A673 (cell line): ENCODE measurements at regions not wholly inside any gene's neighbourhood (a gene's known extent, or its start where the extent isn't known, plus 50 kb on each side); places are given as distances from the start of the nearest gene placed in this dataset.

Source experiments
- BruUV-seq: library from RNA; stranded (reverse); fragments of 400-500 nt; replicated peaks from 2 replicates; lab custom pipeline; 2021; lab: Mats Ljungman, UMichigan
- CTCF ChIA-PET: fragments of 300-600 bp; sonication (Branson Sonifier 250); formaldehyde crosslinking; loops from one replicate; lab custom pipeline; 2022; ENCODE audit warnings: antibody characterized with exemption; lab: Charles Lee
- POLR2A ChIA-PET: fragments of 300-600 bp; sonication (Branson Sonifier 250); formaldehyde crosslinking; loops from one replicate; lab custom pipeline; 2022; ENCODE audit warnings: antibody characterized with exemption; ENCODE audit not compliant: low non-redundant PET; lab: Charles Lee
- DNase-seq: peaks from one replicate; pipeline ENCODE4 v3.0.0-alpha.2; 2015; ENCODE audit warnings: low spot score
- H3K27ac ChIP-seq: fragments of 200-600 bp; sonication (generic); 2 replicates; pipeline ENCODE4 v1.5.1; 2016; ENCODE audit warnings: mixed run types, low read depth, mild to moderate bottlenecking, mixed read lengths, antibody characterized with exemption, low read length; ENCODE audit not compliant: poor library complexity, severe bottlenecking
- H3K27me3 ChIP-seq: fragments of 200-600 bp; sonication (generic); replicated peaks from 2 replicates; pipeline ENCODE4 v1.6.1; 2017; ENCODE audit warnings: mixed run types, low read depth, mild to moderate bottlenecking, mixed read lengths, antibody characterized with exemption, low read length; ENCODE audit not compliant: insufficient read depth, poor library complexity
- H3K36me3 ChIP-seq: fragments of 200-600 bp; sonication (generic); 2 replicates; pipeline ENCODE4 v1.6.1; 2016; ENCODE audit warnings: mixed run types, mild to moderate bottlenecking, mixed read lengths, antibody characterized with exemption, low read length; ENCODE audit not compliant: insufficient read depth, poor library complexity, severe bottlenecking
- H3K4me1 ChIP-seq: fragments of 200-600 bp; sonication (generic); 2 replicates; pipeline ENCODE4 v1.6.1; 2017; ENCODE audit warnings: mixed run types, mild to moderate bottlenecking, mixed read lengths, antibody characterized with exemption, low read length; ENCODE audit not compliant: insufficient read depth, poor library complexity, severe bottlenecking
- H3K4me3 ChIP-seq: fragments of 200-600 bp; sonication (generic); 2 replicates; pipeline ENCODE4 v1.5.1; 2016; ENCODE audit warnings: low read depth, mixed run types, mild to moderate bottlenecking, mixed read lengths, low read length; ENCODE audit not compliant: poor library complexity, severe bottlenecking
- H3K9me3 ChIP-seq: fragments of 200-600 bp; sonication (generic); 2 replicates; pipeline ENCODE4 v1.6.1; 2016; ENCODE audit warnings: mixed run types, low read depth, mild to moderate bottlenecking, mixed read lengths, antibody characterized with exemption, low read length; ENCODE audit not compliant: poor library complexity, severe bottlenecking
- EZH2 ChIP-seq: fragments of 200-600 bp; sonication (generic); IDR thresholded peaks from 2 replicates; pipeline ENCODE4 v1.6.1; 2017; ENCODE audit warnings: borderline replicate concordance, low read depth, mild to moderate bottlenecking, mixed read lengths, antibody characterized with exemption, low read length; ENCODE audit not compliant: poor library complexity, severe bottlenecking
- intact Hi-C: fragments of 100-400 bp; cut with micrococcal nuclease; formaldehyde crosslinking; loops from one replicate; pipeline ENCODE4 v1.10.0; 2022; ENCODE audit not compliant: unreplicated experiment
- TF ChIP-seq, protein P1 (sequence below): fragments of 300-800, 200-600 bp; sonication (generic); conservative IDR thresholded peaks from 2 replicates; pipeline ENCODE4 v1.5.1; 2017; ENCODE audit warnings: low read depth, mild to moderate bottlenecking, antibody characterized with exemption, low read length, moderate library complexity, mixed read lengths

DNA sequence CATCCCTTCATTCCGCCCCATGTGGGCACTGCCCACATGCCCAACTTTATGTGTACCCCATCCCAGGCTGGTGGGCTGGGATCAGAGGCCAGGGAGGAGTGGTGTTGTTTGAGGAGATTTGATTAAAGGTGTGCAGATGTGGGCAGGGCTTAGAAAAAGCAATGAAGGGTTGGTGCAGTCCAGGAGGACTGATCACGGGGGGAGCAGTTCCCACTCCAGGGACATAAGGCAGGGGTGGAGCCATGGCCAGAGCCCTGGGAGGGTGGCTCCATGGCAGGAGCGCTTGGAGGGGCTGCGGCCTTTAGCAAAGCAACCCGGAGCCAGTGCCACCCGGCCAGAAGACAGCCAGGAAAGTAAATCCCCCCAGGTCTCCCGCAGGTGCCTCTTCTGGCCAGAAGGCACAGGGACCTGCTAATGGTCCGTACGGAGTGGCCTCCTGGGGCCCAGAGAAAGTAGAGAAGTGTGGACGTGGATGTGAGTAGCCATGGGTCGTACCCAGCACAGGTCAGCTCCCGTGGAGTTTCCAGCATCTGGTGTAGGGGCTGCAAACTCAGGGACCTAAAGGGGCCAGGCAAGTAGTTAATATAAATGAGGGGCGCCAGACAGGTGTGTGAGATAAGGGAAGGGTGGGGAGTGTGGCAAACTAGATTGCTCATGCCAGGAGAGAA lies 62.1 kb upstream of the APCDD1L start:
- TF ChIP-seq EZH2, result no peak
- TF ChIP-seq, protein P1, sequence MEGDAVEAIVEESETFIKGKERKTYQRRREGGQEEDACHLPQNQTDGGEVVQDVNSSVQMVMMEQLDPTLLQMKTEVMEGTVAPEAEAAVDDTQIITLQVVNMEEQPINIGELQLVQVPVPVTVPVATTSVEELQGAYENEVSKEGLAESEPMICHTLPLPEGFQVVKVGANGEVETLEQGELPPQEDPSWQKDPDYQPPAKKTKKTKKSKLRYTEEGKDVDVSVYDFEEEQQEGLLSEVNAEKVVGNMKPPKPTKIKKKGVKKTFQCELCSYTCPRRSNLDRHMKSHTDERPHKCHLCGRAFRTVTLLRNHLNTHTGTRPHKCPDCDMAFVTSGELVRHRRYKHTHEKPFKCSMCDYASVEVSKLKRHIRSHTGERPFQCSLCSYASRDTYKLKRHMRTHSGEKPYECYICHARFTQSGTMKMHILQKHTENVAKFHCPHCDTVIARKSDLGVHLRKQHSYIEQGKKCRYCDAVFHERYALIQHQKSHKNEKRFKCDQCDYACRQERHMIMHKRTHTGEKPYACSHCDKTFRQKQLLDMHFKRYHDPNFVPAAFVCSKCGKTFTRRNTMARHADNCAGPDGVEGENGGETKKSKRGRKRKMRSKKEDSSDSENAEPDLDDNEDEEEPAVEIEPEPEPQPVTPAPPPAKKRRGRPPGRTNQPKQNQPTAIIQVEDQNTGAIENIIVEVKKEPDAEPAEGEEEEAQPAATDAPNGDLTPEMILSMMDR, result no peak
- H3K27ac ChIP-seq, result no peak overlapping the region
- no TSS peak for BruUV-seq
- H3K27me3 ChIP-seq, result no peaks in the 10 kb centered on the region
- H3K4me3 ChIP-seq, result no peak overlapping the region
- POLR2A ChIA-PET, result no interaction called here
- no peak for DNase-seq
- no peaks in the 10 kb centered on the region for H3K4me1 ChIP-seq
- CTCF ChIA-PET, result no interaction called here
- H3K9me3 ChIP-seq, result no peaks in the 10 kb centered on the region
- intact Hi-C loops, result no loop called here
- no peaks in the 10 kb centered on the region for H3K36me3 ChIP-seq

DNA sequence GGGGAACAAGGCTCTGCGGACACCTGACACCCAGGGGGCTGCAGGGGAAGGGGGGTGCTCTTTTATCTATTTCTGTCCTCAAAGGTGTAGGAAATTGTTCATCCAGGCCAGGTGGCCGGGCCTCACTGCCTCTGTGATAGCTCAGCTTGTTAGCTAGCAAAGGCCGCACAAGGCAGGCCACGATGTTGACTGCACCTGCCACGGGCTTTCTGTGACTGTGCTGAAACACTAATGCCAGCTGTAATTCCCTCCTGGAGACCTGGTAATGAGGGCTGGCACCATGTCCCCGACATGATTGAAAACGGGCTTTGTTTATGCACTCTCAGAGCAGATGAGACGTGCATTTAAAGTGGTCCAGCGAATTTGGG lies 61.4 kb upstream of the APCDD1L start:
- no peaks in the 10 kb centered on the region for H3K9me3 ChIP-seq
- POLR2A ChIA-PET, result no interaction called here
- no peak for DNase-seq
- no peak overlapping the region for H3K27ac ChIP-seq
- no TSS peak for BruUV-seq
- H3K4me3 ChIP-seq, result no peak overlapping the region
- intact Hi-C loops, result no loop called here
- no peak for TF ChIP-seq EZH2
- TF ChIP-seq, protein P1, result no peak
- no peaks in the 10 kb centered on the region for H3K4me1 ChIP-seq
- no peaks in the 10 kb centered on the region for H3K36me3 ChIP-seq
- H3K27me3 ChIP-seq, result no peaks in the 10 kb centered on the region
- CTCF ChIA-PET, result no interaction called here

DNA sequence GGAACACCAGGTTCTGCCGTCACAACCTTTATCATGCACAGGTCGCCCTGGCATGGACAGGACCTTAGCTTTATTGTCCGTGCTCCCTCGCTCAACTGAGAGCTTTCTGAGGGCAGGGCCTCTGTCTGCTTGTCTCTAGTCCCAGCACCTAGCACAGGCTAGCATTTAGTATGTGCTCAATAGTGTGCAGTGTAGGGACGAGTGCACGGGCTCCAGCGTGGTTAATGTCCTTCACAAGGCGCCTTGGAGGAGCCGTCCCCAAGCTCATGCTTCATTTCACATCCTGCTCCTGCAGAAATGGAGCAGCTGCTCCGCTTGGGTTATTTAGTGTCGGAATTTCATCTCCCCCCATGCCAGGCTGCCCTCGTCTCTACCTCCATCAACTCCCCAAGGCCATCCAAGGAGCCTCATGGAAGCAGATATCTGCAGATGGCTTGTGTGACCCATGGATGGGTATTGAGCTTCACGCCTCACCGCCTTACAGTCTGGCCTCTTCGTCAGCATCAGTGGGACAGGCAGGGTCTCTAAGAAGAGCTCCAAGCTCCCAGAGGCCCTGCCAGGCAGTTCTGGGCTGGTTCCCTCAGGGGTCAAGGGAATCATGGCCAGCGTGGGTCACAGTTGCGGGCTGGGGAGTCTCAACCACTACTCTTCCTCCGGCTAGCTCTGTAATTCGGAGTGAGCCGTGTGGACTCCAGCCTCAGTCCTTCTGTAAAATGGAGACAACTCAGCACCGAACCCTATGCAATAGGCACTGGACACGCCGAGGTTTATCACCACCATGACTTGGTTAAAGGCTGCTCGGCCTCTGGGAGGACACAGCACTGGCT lies 60.8 kb upstream of the APCDD1L start:
- ChIA-PET POLR2A (no interaction called here), CTCF (no interaction called here)
- Histone ChIP-seq H3K27ac (no peak overlapping the region), H3K4me1 (no peaks in the 10 kb centered on the region), H3K27me3 (no peaks in the 10 kb centered on the region), H3K36me3 (no peaks in the 10 kb centered on the region), H3K4me3 (no peak overlapping the region), H3K9me3 (no peaks in the 10 kb centered on the region)
- BruUV-seq, result no TSS peak
- DNase-seq, result no peak
- intact Hi-C loops, result no loop called here
- TF ChIP-seq, protein P1, result no peak
- TF ChIP-seq EZH2, result no peak
